ENCODE measurements at regions not wholly inside any gene's neighbourhood (a gene's known extent, or its start where the extent isn't known, plus 50 kb on each side); places are given as distances from the start of the nearest gene placed in this dataset.

GRCh38 chrX:137101273-137101990 lies 67.6 kb upstream of the GPR101 start:
- Histone ChIP-seq H3K9ac (ENCODE audit: extremely low read depth, low read length, poor library complexity, severe bottlenecking) (no peak overlapping the region), H3K4me1 (ENCODE audit: control insufficient read depth, insufficient read depth, low read length) (no peaks in the 10 kb centered on the region), H3K4me3 (ENCODE audit: low read length) (no peak overlapping the region), H3K36me3 (ENCODE audit: control insufficient read depth, insufficient read depth, low read length) (no peaks in the 10 kb centered on the region), H3K27ac (ENCODE audit: low read depth, low read length) (no peak overlapping the region), H3K9me3 (ENCODE audit: control insufficient read depth, low read length) (no peaks in the 10 kb centered on the region), H3K27me3 (ENCODE audit: control insufficient read depth, insufficient read depth, low read length, poor library complexity, severe bottlenecking) (no peaks in the 10 kb centered on the region)
- no peak for DNase-seq
- 60 to 93% methylated on average over 1 to 7 of the region's 7 CpGs for WGBS, 2 experiments (ENCODE audit: insufficient coverage in 1 of 2, insufficient read length in 1 of 2)
- Mint-ChIP-seq H3K36me3 (ENCODE audit: low read depth) (no peaks in the 10 kb centered on the region), H3K9me3 (peaks cover 41% of the 10 kb centered on the region), H3K4me3 (no peak overlapping the region), H3K4me1 (peaks cover 7% of the 10 kb centered on the region), H3K27ac (no peak overlapping the region), H3K27me3 (ENCODE audit: insufficient read depth) (peaks cover 4% of the 10 kb centered on the region)
- no peak for TF ChIP-seq CTCF (conservative IDR thresholded peaks at IDR 0.05)

Data from endodermal cell (in vitro differentiated cells).